Upper lobe of left lung (tissue), 6 donors: ENCODE measurements at regions not wholly inside any gene's neighbourhood (a gene's known extent, or its start where the extent isn't known, plus 50 kb on each side); places are given as distances from the start of the nearest gene placed in this dataset.

Experiments used
- ATAC-seq, 2 donors: fragments of 200-7000 bp; cut with Tn5 transposase; one replicate each; pipeline ENCODE4 v1.9.1; 2022; ENCODE audit warnings: mild to moderate bottlenecking in 2 of 2, moderate library complexity in 2 of 2; ENCODE audit not compliant: low FRiP score in 2 of 2
- DNase-seq, 2 donors: peaks; one replicate each; pipeline ENCODE4 v3.0.0-alpha.2; 2019 to 2020
- H3K27ac ChIP-seq, 4 donors: fragments of 200-600 bp; sonication (generic); one replicate each; pipeline ENCODE4 v1.5.1; 2016 to 2019
- H3K27me3 ChIP-seq, 4 donors: fragments of 200-600 bp; sonication (generic); one replicate each; pipeline ENCODE4 v1.5.1; 2017 to 2019
- H3K36me3 ChIP-seq, 4 donors: fragments of 200-600 bp; sonication (generic); one replicate each; pipeline ENCODE4 v1.5.1; 2016 to 2019
- H3K4me1 ChIP-seq, 4 donors: fragments of 200-600 bp; sonication (generic); one replicate each; pipeline ENCODE4 v1.5.1; 2018 to 2019
- H3K4me3 ChIP-seq, 4 donors: fragments of 200-600 bp; sonication (generic); one replicate each; pipeline ENCODE4 v1.5.1; 2017 to 2019; ENCODE audit warnings: mild to moderate bottlenecking in 2 of 4, moderate library complexity in 1 of 4
- H3K9me3 ChIP-seq, 4 donors: fragments of 200-600 bp; sonication (generic); one replicate each; pipeline ENCODE4 v1.5.1; 2018 to 2019
- CTCF ChIP-seq, 6 experiments: fragments of 450-650 bp in 4 of 6; fragments of 200-600 bp in 2 of 6; sonication (generic) in 2 of 6; IDR thresholded peaks; one replicate each; pipeline ENCODE4 v1.5.1; 2016 to 2019; ENCODE audit warnings: antibody characterized with exemption in 6 of 6
- EP300 ChIP-seq, 4 donors: sonication (generic); formaldehyde crosslinking; IDR thresholded peaks; one replicate each; pipeline ENCODE4 v1.5.1; 2017; ENCODE audit warnings: antibody characterized with exemption in 4 of 4, control low read depth in 2 of 4
- POLR2A ChIP-seq, 4 donors: fragments of 450-650 bp; IDR thresholded peaks; one replicate each; pipeline ENCODE4 v1.5.1; 2016 to 2017; ENCODE audit warnings: antibody characterized with exemption in 4 of 4, mild to moderate bottlenecking in 2 of 4
- POLR2AphosphoS5 ChIP-seq, 2 donors: sonication (generic); formaldehyde crosslinking; IDR thresholded peaks; one replicate each; pipeline ENCODE4 v1.5.1; 2017; ENCODE audit warnings: antibody characterized with exemption in 2 of 2
- WGBS, 2 donors: methylation state at CpG; one replicate each; pipeline ENCODE4 v1.1.5; 2017 to 2018; 5-methylcytosine and 5-hydroxymethylcytosine counted together
- donor health status: DM: no; HTN: no; CAD: no; lungs with moderate emphysema.
- donor health status: DM: no; HTN: yes; CAD: no; lungs with severe emphysema.

- H3K4me3 ChIP-seq: no peak overlapping the region
- no peaks in the 10 kb centered on the region for H3K9me3 ChIP-seq
- ATAC-seq (no peak), DNase-seq (no peak)
- 69 to 76% methylated on average over 2 of the region's 2 CpGs for WGBS, 2 donors
- H3K27ac ChIP-seq: no peak overlapping the region
- no peaks in the 10 kb centered on the region for H3K27me3 ChIP-seq
- TF ChIP-seq EP300 (IDR thresholded peaks at IDR 0.05): no peak
- no peak for TF ChIP-seq CTCF (IDR thresholded peaks at IDR 0.05)
- TF ChIP-seq POLR2AphosphoS5 (IDR thresholded peaks at IDR 0.05): no peak
- no peak for TF ChIP-seq POLR2A (IDR thresholded peaks at IDR 0.05)
- no peaks in the 10 kb centered on the region for H3K36me3 ChIP-seq
- no peaks in the 10 kb centered on the region for H3K4me1 ChIP-seq
These were observed 234.0 kb upstream of the ITGA4 start for GRCh38 chr2:181223234-181223633.

GRCh38 chr2:181224866-181225265 lies 232.3 kb upstream of the ITGA4 start:
- 84 to 92% methylated on average over 3 of the region's 3 CpGs for WGBS, 2 donors
- Histone ChIP-seq H3K36me3 (no peaks in the 10 kb centered on the region), H3K4me3 (no peak overlapping the region), H3K27me3 (no peaks in the 10 kb centered on the region), H3K27ac (no peak overlapping the region), H3K9me3 (no peaks in the 10 kb centered on the region), H3K4me1 (no peaks in the 10 kb centered on the region)
- TF ChIP-seq POLR2AphosphoS5 (IDR thresholded peaks at IDR 0.05) (no peak), EP300 (IDR thresholded peaks at IDR 0.05) (no peak), CTCF (IDR thresholded peaks at IDR 0.05) (no peak), POLR2A (IDR thresholded peaks at IDR 0.05) (no peak)
- ATAC-seq (no peak), DNase-seq (no peak)

- Histone ChIP-seq H3K27me3 (no peaks in the 10 kb centered on the region), H3K9me3 (no peaks in the 10 kb centered on the region), H3K4me3 (no peak overlapping the region), H3K27ac (no peak overlapping the region), H3K4me1 (no peaks in the 10 kb centered on the region), H3K36me3 (no peaks in the 10 kb centered on the region)
- ATAC-seq (no peak), DNase-seq (no peak)
- 94 to 97% methylated on average over 1 of the region's 1 CpG for WGBS, 2 donors
- TF ChIP-seq EP300 (IDR thresholded peaks at IDR 0.05) (no peak), POLR2A (IDR thresholded peaks at IDR 0.05) (no peak), POLR2AphosphoS5 (IDR thresholded peaks at IDR 0.05) (no peak), CTCF (IDR thresholded peaks at IDR 0.05) (no peak)
These were observed 228.5 kb upstream of the ITGA4 start for GRCh38 chr2:181228661-181229060.

- ATAC-seq (no peak), DNase-seq (no peak)
- no peaks in the 10 kb centered on the region for H3K27me3 ChIP-seq
- TF ChIP-seq POLR2A (IDR thresholded peaks at IDR 0.05) (no peak), CTCF (IDR thresholded peaks at IDR 0.05) (no peak), EP300 (IDR thresholded peaks at IDR 0.05) (no peak), POLR2AphosphoS5 (IDR thresholded peaks at IDR 0.05) (no peak)
- no peak overlapping the region for H3K4me3 ChIP-seq
- WGBS, 2 donors: 82 to 100% methylated on average over 1 of the region's 1 CpG
- no peaks in the 10 kb centered on the region for H3K4me1 ChIP-seq
- H3K27ac ChIP-seq: no peak overlapping the region
- no peaks in the 10 kb centered on the region for H3K9me3 ChIP-seq
- H3K36me3 ChIP-seq: no peaks in the 10 kb centered on the region
These were observed 226.0 kb upstream of the ITGA4 start for GRCh38 chr2:181231151-181231550.

- Histone ChIP-seq H3K27me3 (no peaks in the 10 kb centered on the region), H3K36me3 (no peaks in the 10 kb centered on the region), H3K4me3 (no peak overlapping the region), H3K4me1 (no peaks in the 10 kb centered on the region), H3K27ac (no peak overlapping the region), H3K9me3 (no peaks in the 10 kb centered on the region)
- 77% methylated on average over 2 of the region's 2 CpGs for WGBS, 2 donors
- ATAC-seq: no peak
- DNase-seq: no peak
- TF ChIP-seq CTCF (IDR thresholded peaks at IDR 0.05) (no peak), POLR2AphosphoS5 (IDR thresholded peaks at IDR 0.05) (no peak), EP300 (IDR thresholded peaks at IDR 0.05) (no peak), POLR2A (IDR thresholded peaks at IDR 0.05) (no peak)
These were observed 225.1 kb upstream of the ITGA4 start for GRCh38 chr2:181231886-181232621.
